Liver (tissue), 8 donors: ENCODE measurements at regions not wholly inside any gene's neighbourhood (a gene's known extent, or its start where the extent isn't known, plus 50 kb on each side); places are given as distances from the start of the nearest gene placed in this dataset.

Source experiments
- DNase-seq: peaks from one replicate; pipeline ENCODE4 v3.0.0-alpha.2; 2017; ENCODE audit warnings: low spot score
- H3K27ac ChIP-seq, 2 donors: one replicate each; pipeline ENCODE4 v1.7.0; 2013; ENCODE audit warnings: inconsistent platforms in 2 of 2, low read length in 2 of 2, control low read depth in 1 of 2, low read depth in 1 of 2, mild to moderate bottlenecking in 1 of 2
- H3K27me3 ChIP-seq, 4 donors: one replicate each; pipeline versions ENCODE4 v1.6.1 to v1.7.0; 2013; ENCODE audit warnings: low read length in 3 of 4, inconsistent platforms in 1 of 4, mild to moderate bottlenecking in 1 of 4, moderate library complexity in 1 of 4; ENCODE audit not compliant: control insufficient read depth in 4 of 4, insufficient read depth in 4 of 4
- H3K36me3 ChIP-seq, 4 donors: one replicate each; pipeline versions ENCODE4 v1.6.1 to v1.7.0; 2013; ENCODE audit warnings: low read length in 3 of 4, mild to moderate bottlenecking in 3 of 4, low read depth in 1 of 4, moderate library complexity in 1 of 4; ENCODE audit not compliant: control insufficient read depth in 4 of 4, insufficient read depth in 3 of 4
- H3K4me1 ChIP-seq, 4 donors: one replicate each; pipeline versions ENCODE4 v1.6.1 to v1.7.0; 2013; ENCODE audit warnings: low read length in 3 of 4, mild to moderate bottlenecking in 3 of 4, moderate library complexity in 1 of 4; ENCODE audit not compliant: control insufficient read depth in 4 of 4, insufficient read depth in 4 of 4
- H3K4me3 ChIP-seq, 3 donors: one replicate each; pipeline versions ENCODE4 v1.6.1 to v1.7.0; 2013; ENCODE audit warnings: low read length in 3 of 3, control low read depth in 1 of 3, low read depth in 1 of 3, mild to moderate bottlenecking in 1 of 3
- H3K9ac ChIP-seq, 2 donors: one replicate each; pipeline ENCODE4 v1.7.0; 2013; ENCODE audit warnings: low read length in 2 of 2, mild to moderate bottlenecking in 2 of 2, moderate library complexity in 2 of 2, control low read depth in 1 of 2, low read depth in 1 of 2
- H3K9me3 ChIP-seq, 4 donors: one replicate each; pipeline versions ENCODE4 v1.6.1 to v1.7.0; 2013; ENCODE audit warnings: low read length in 3 of 4; ENCODE audit not compliant: control insufficient read depth in 4 of 4
- CTCF ChIP-seq: fragments of 150-350 bp; IDR thresholded peaks from 2 replicates; pipeline ENCODE4 v1.5.1; 2017; ENCODE audit warnings: improper control_type of control experiment, low read depth, low read length; ENCODE audit not compliant: missing input control
- EGR1 ChIP-seq, 2 donors: IDR thresholded peaks; 2 replicates each; pipeline ENCODE4 v1.6.1; 2016 to 2018; ENCODE audit warnings: antibody characterized with exemption in 2 of 2, low read depth in 2 of 2
- FOXA1 ChIP-seq: IDR thresholded peaks from 2 replicates; pipeline ENCODE4 v1.6.1; 2016; ENCODE audit warnings: antibody characterized with exemption
- GABPA ChIP-seq, 2 donors: IDR thresholded peaks in 1 of 2; conservative IDR thresholded peaks in 1 of 2; 2 replicates each; pipeline ENCODE4 v1.6.1; 2016; ENCODE audit warnings: antibody characterized with exemption in 2 of 2, mild to moderate bottlenecking in 1 of 2, moderate library complexity in 1 of 2
- HNF4G ChIP-seq: IDR thresholded peaks from 2 replicates; pipeline ENCODE4 v1.6.1; 2016; ENCODE audit warnings: antibody characterized with exemption
- JUND ChIP-seq, 2 donors: IDR thresholded peaks; 2 replicates each; pipeline ENCODE4 v1.6.1; 2016; ENCODE audit warnings: antibody characterized with exemption in 2 of 2
- NR2F2 ChIP-seq: IDR thresholded peaks from 2 replicates; pipeline ENCODE4 v1.6.1; 2016; ENCODE audit warnings: antibody characterized with exemption
- RAD21 ChIP-seq, 2 donors: IDR thresholded peaks; 2 replicates each; pipeline ENCODE4 v1.6.1; 2016; ENCODE audit warnings: antibody characterized with exemption in 2 of 2, mild to moderate bottlenecking in 2 of 2
- RXRA ChIP-seq, 2 donors: IDR thresholded peaks; 2 replicates each; pipeline ENCODE4 v1.6.1; 2017 to 2018; ENCODE audit warnings: antibody characterized with exemption in 2 of 2, mild to moderate bottlenecking in 1 of 2
- TAF1 ChIP-seq: conservative IDR thresholded peaks from 2 replicates; pipeline ENCODE4 v1.6.1; 2016; ENCODE audit warnings: antibody characterized with exemption, mild to moderate bottlenecking
- YY1 ChIP-seq: IDR thresholded peaks from 2 replicates; pipeline ENCODE4 v1.6.1; 2016; ENCODE audit warnings: antibody characterized with exemption, mild to moderate bottlenecking
- ZBTB33 ChIP-seq: IDR thresholded peaks from 2 replicates; pipeline ENCODE4 v1.6.1; 2016; ENCODE audit warnings: antibody characterized with exemption
- WGBS: extraction: QIAGEN DNeasy Blood & Tissue Kit; methylation state at CpG from one replicate; pipeline ENCODE4 v1.1.7; 2013; 5-methylcytosine and 5-hydroxymethylcytosine counted together
- TF ChIP-seq, protein P1 (sequence below): IDR thresholded peaks from 2 replicates; pipeline ENCODE4 v1.6.1; 2016; ENCODE audit warnings: antibody characterized with exemption
- TF ChIP-seq, protein P2 (sequence below): IDR thresholded peaks from 2 replicates; pipeline ENCODE4 v1.6.1; 2016; ENCODE audit warnings: antibody characterized with exemption
- TF ChIP-seq, protein P3 (sequence below): IDR thresholded peaks from 2 replicates; pipeline ENCODE4 v1.6.1; 2016; ENCODE audit warnings: antibody characterized with exemption, mild to moderate bottlenecking
- donor health status: healthy.
- donor health status: healthy.
- donor health status: healthy.
- donor health status: healthy.
- donor health status: healthy.

DNA sequence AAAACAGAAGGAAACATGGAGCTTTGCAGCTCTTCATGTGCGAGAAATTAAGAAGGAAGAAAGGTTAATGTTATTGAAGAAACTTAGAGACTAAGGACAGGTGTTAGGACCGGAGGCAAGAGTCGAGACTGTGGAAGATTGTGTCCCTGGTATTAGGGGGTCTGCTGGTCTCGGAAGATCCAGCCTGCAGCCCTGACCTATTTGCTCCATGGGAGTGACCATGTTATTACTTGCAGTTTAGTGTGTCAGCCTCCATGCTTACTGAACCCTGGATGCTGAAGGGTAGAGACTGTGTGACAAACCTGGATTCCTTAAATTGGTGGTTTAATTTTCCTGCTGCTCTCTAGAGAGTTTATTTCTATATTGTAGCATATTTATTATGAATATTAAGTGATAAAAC, 580.6 kb downstream of the NOVA1 start:
- no peaks in the 10 kb centered on the region for H3K4me1 ChIP-seq
- no peaks in the 10 kb centered on the region for H3K27me3 ChIP-seq
- H3K9ac ChIP-seq = no peak overlapping the region
- H3K4me3 ChIP-seq = no peak overlapping the region
- 71% methylated on average over 4 of the region's 4 CpGs for WGBS
- no peak for TF ChIP-seq JUND (IDR thresholded peaks at IDR 0.05)
- TF ChIP-seq, protein P1, sequence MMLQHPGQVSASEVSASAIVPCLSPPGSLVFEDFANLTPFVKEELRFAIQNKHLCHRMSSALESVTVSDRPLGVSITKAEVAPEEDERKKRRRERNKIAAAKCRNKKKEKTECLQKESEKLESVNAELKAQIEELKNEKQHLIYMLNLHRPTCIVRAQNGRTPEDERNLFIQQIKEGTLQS = no peak
- TF ChIP-seq EGR1 (IDR thresholded peaks at IDR 0.05; ENCODE audit: low read depth in 2 of 2) = no peak
- TF ChIP-seq HNF4G = no peak
- TF ChIP-seq NR2F2 = no peak
- no peak for TF ChIP-seq ZBTB33
- no peak for TF ChIP-seq YY1
- no peak for TF ChIP-seq RXRA (IDR thresholded peaks at IDR 0.05)
- TF ChIP-seq, protein P2, sequence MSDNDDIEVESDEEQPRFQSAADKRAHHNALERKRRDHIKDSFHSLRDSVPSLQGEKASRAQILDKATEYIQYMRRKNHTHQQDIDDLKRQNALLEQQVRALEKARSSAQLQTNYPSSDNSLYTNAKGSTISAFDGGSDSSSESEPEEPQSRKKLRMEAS = no peak
- TF ChIP-seq GABPA (IDR thresholded peaks at IDR 0.05 in 1 of 2, conservative IDR thresholded peaks at IDR 0.05 in 1 of 2) = no peak
- TF ChIP-seq, protein P3, sequence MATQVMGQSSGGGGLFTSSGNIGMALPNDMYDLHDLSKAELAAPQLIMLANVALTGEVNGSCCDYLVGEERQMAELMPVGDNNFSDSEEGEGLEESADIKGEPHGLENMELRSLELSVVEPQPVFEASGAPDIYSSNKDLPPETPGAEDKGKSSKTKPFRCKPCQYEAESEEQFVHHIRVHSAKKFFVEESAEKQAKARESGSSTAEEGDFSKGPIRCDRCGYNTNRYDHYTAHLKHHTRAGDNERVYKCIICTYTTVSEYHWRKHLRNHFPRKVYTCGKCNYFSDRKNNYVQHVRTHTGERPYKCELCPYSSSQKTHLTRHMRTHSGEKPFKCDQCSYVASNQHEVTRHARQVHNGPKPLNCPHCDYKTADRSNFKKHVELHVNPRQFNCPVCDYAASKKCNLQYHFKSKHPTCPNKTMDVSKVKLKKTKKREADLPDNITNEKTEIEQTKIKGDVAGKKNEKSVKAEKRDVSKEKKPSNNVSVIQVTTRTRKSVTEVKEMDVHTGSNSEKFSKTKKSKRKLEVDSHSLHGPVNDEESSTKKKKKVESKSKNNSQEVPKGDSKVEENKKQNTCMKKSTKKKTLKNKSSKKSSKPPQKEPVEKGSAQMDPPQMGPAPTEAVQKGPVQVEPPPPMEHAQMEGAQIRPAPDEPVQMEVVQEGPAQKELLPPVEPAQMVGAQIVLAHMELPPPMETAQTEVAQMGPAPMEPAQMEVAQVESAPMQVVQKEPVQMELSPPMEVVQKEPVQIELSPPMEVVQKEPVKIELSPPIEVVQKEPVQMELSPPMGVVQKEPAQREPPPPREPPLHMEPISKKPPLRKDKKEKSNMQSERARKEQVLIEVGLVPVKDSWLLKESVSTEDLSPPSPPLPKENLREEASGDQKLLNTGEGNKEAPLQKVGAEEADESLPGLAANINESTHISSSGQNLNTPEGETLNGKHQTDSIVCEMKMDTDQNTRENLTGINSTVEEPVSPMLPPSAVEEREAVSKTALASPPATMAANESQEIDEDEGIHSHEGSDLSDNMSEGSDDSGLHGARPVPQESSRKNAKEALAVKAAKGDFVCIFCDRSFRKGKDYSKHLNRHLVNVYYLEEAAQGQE = no peak
- TF ChIP-seq FOXA1 = no peak
- H3K9me3 ChIP-seq = no peaks in the 10 kb centered on the region
- no peaks in the 10 kb centered on the region for H3K36me3 ChIP-seq
- no peak overlapping the region for H3K27ac ChIP-seq
- no peak for DNase-seq

GRCh38 chr14:26008290-26008689, 589.5 kb downstream of the NOVA1 start:
- Histone ChIP-seq H3K9me3 (no peaks in the 10 kb centered on the region), H3K27me3 (no peaks in the 10 kb centered on the region), H3K9ac (no peak overlapping the region), H3K4me3 (no peak overlapping the region), H3K4me1 (no peaks in the 10 kb centered on the region), H3K27ac (no peak overlapping the region), H3K36me3 (no peaks in the 10 kb centered on the region)
- DNase-seq = no peak
- 35% methylated on average over 2 of the region's 2 CpGs for WGBS
- no peak for TF ChIP-seq TAF1
- no peak for TF ChIP-seq RXRA (IDR thresholded peaks at IDR 0.05)
- no peak for TF ChIP-seq YY1
- no peak for TF ChIP-seq CTCF
- no peak for TF ChIP-seq FOXA1
- no peak for TF ChIP-seq ZBTB33
- TF ChIP-seq RAD21 (IDR thresholded peaks at IDR 0.05) = no peak
- TF ChIP-seq, protein P1 = no peak
- TF ChIP-seq EGR1 (IDR thresholded peaks at IDR 0.05; ENCODE audit: low read depth in 2 of 2) = no peak
